ENCODE measurements at regions not wholly inside any gene's neighbourhood (a gene's known extent, or its start where the extent isn't known, plus 50 kb on each side); places are given as distances from the start of the nearest gene placed in this dataset.

DNA sequence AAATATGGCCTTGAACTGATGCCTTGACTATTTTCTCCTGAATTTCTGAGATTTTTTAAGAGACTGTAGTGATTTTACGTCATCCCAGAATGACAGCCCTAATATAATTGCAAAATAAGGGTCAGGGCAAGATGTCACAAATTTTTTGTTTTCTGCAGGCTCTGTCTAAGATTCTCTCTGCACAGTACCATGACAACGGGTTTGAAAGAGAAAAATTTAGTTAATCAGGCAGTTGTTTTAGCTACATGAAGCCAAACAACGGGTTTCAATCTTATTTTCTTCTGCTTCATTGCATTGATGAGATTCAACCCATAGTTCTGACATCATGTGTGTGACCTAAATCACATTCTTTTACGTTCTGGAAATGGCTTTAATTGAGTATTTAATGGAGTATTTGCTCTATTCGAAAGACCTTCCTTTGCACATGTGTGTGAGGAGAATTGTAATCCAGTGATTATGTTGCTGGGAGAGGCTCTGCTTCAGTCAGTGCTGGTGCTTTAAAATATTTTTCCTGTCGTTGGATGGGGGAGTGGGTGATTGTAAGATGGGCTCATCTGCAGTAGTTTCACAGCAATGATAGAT lies 118.0 kb upstream of the RHOBTB1 start:
- TF ChIP-seq, protein P1, sequence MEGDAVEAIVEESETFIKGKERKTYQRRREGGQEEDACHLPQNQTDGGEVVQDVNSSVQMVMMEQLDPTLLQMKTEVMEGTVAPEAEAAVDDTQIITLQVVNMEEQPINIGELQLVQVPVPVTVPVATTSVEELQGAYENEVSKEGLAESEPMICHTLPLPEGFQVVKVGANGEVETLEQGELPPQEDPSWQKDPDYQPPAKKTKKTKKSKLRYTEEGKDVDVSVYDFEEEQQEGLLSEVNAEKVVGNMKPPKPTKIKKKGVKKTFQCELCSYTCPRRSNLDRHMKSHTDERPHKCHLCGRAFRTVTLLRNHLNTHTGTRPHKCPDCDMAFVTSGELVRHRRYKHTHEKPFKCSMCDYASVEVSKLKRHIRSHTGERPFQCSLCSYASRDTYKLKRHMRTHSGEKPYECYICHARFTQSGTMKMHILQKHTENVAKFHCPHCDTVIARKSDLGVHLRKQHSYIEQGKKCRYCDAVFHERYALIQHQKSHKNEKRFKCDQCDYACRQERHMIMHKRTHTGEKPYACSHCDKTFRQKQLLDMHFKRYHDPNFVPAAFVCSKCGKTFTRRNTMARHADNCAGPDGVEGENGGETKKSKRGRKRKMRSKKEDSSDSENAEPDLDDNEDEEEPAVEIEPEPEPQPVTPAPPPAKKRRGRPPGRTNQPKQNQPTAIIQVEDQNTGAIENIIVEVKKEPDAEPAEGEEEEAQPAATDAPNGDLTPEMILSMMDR (IDR thresholded peaks at IDR 0.05; ENCODE audit: insufficient read depth, low read length, poor library complexity, severe bottlenecking) = no peak
- TF ChIP-seq EZH2phosphoT487 (conservative IDR thresholded peaks at IDR 0.05; ENCODE audit: low read length) = no peak

All from SU-DHL-6 (cell line).